CD4-positive, alpha-beta T cell treated with Interleukin-15 for 1 hour (primary cell): ENCODE measurements at regions not wholly inside any gene's neighbourhood (a gene's known extent, or its start where the extent isn't known, plus 50 kb on each side); places are given as distances from the start of the nearest gene placed in this dataset.
"Not testable (repeated sequence)": the region's sequence is repeated elsewhere in the genome, so short reads cannot be mapped to it uniquely, and the experiment has no call there.

ENCODE experiments used
- DNase-seq: peaks from one replicate; pipeline ENCODE4 v3.0.0-alpha.2; 2020

DNA sequence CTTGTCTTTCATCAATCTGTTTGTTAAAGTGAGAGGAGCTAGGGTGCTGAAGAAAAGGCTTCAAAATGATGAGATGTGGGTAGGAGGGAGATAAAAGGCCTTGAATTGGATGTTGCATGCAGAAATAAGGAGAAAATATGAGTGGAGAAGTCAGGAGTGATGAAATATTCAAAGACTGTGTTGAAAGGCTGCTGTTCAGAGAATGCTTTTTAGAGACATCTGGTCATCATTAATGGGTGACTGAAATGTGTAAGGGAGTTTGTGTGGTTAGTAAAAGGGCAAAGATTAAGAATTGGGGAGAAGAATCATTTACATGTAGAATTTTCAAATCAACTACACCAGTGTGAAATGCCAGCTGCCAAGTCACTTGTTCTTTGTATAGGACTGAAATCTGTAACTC is 383.9 kb downstream of the MAT2B start:
- no peak for DNase-seq

DNA sequence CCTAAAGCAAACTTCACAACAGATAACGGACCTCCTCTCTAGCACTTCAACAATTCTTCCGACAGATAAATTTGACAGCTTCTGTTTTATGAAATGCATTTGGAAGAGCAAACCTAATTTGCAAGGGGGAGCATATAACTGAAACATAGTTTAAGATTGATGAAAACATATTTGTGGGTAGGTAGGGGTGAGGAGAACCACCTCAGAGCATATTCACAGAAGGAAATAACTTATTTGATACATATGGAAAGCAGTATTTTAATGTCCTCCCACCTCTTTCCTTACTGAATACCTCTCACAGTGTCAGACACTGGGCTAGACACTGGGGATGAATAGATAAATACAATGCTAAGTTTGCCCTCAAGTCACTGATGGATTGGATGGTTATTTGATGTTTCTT is 384.8 kb downstream of the MAT2B start:
- DNase-seq = no peak

DNA sequence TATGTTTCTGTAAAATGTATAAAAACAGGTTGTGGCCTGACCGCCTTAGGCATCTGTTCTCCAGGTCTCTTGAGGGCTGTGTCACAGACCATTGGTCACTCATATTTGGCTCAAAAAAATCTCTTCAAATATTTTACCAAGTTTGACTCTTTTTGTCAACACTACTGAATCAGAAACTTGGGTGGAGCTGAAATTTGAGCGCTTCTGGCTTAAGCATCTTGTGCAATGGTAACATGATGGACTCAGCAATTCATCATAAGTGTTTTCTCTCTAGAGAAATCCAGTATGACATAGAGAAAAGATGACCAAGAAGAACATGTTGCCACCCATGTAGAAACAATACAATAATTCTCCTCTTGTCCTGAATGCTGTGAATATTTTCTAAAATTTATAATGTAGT is 387.9 kb downstream of the MAT2B start:
- no peak for DNase-seq

GRCh38 chr5:163894645-163895044 is 389.2 kb downstream of the MAT2B start:
- no peak for DNase-seq

DNA sequence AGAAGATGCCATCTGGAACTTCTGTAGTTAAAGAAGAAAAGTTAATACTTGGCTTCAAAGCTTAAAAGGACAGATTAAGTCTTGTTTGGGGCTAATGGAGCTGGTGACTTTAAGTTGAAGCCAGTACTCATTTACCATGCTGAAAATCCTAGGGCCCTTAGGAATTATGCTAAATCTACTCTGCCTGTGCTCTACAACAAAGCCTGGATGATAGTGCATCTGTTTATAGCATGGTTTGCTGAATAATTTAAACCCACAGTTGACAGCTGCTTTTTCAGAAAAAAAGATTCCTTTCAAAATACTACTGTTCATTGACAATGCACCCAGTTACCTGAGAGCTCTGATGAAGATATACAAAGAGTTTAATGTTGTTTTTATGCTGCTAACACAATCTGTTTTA is 393.5 kb downstream of the MAT2B start:
- DNase-seq = no peak

- not testable (repeated sequence) for DNase-seq
Observed at GRCh38 chr5:163907783-163908182, 402.4 kb downstream of the MAT2B start.

- DNase-seq = no peak
Observed at GRCh38 chr5:163908253-163908652, 402.8 kb downstream of the MAT2B start.

GRCh38 chr5:163910226-163910625 is 404.8 kb downstream of the MAT2B start:
- DNase-seq = no peak

DNA sequence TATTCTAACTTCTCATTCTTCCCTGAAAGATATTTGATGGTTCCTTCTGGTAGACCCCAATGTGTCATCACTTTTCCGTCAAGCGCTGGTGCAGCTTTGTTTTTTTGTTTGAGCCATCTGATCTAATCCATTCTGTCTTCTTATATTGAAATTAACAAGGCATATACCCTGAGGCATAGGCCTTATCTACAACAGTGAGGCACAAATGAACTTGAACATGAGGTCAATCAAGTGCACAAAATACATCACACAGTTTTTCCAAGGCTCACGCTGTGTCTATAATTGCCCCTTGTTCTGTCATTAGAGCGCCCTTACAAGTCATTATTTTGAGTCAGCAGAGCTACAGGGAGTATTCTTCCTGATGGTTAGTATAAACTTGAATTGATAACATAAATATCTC is 406.6 kb downstream of the MAT2B start:
- DNase-seq = no peak

GRCh38 chr5:163913548-163913947 is 408.1 kb downstream of the MAT2B start:
- DNase-seq = no peak

DNA sequence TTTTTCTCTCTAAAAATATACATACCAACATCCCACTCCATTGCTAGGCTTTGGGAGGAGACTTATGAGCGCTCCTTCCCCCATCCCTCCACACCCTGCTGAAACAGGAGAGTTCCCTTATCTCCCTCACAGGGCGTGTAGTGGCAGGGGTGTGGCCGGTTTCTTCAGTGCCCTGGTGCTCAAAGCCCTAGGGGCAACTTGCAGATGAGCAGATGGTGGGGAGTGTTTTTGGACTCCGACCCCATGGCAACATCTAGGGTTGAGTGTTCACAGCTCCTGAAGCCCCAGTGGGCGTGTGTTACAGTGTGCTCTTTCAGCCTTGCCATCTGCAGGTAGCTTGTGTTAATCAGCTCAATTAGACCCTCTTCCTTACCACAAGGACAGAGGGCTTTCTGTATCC is 409.5 kb downstream of the MAT2B start:
- DNase-seq = peak; percentile 88

DNA sequence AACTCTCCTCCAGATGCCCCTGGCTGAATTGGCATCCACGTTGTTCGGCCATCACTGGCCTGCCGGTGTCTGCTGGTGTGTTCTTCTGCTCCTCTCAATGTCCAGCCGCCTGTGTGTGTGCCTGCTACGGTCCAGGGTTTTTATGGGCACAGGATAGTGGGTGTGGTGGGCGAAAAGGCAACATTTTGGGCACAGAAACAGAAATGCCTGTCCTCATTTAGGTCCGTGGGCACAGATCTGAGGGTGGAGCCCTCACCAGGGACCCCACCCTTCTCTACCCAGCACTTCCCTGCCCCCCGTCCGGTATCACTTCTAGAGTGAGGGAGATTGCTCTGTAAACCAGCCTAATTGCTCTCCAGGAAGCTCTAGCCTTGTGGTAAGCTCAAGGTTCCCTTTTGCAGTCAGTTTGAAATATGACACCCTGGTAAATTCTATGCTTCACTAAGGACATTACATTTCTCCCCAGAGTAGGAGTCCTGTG is 410.1 kb downstream of the MAT2B start:
- DNase-seq = peak; percentile 78

DNA sequence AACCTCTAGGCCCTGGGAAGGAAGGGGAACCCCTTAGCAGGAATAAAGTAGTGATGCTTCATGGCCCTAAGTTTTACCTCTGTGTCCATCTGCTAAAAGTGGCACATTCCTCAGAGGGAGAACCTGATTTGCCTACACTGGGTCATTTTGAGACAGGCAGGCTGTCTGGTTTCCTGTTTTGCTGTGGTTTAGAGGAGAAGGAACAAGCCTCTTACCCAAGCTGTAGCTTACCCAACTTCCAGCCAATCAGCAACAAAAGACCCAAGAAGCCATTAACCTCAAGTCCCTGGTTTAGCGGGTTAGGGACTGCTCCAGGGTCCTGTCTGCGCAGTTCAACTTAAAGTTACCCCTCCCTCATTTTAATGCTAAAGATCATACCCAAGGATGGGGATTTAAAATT is 411.0 kb downstream of the MAT2B start:
- DNase-seq = peak; percentile 78

DNA sequence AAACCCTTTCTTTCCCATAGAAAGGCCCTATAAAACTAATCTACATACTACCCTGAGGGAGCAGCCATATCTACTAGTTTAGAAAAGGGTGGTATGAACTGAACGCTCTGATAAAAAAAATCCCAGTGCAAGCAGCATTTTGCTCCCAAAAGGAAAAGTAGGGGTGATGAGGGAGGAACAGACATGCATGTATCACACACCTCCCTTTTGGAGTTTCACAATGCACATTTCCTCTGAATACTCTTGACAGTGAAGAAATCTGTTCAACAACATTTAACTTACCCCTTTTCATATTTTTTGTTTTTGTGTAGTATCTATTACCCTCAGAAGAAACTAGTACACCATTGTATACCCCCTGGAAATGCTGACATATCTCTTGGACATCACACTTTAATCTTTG is 411.4 kb downstream of the MAT2B start:
- DNase-seq = no peak

DNA sequence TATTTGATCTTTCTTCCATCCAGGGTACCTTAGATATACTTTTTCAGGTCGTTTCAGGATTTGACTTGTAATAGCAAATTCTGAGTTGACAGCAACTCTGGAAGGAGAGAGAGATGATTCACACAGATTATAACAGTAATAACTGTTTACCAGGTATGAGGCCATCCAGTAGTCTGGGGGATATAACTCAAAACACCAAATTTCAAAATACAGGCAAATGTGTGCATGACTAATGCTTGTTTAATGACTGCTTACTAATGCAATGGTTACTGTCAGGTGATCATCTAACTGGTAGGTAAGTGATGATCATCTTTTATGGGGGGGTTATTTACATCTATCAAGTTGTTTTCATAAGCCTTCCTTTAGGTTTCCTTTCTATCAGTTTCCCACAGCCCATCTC is 412.3 kb downstream of the MAT2B start:
- DNase-seq = no peak

DNA sequence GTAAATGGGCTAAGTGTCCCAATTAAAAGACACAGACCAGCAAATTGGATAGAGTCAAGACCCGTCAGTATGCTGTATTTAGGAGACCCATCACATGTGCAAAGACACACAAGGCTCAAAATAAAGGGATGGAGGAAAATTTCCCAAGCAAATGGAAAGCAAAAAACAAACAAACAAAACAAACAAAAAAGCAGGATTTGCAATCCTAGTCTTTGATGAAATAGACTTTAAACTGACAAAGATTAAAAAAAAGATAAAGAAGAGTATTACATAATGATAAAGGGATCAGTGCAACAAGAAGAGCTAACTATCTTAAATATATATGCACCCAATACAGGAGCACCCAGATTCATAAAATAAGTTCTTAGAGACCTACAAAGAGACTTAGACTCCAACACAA is 429.6 kb downstream of the MAT2B start:
- not testable (repeated sequence) for DNase-seq

DNA sequence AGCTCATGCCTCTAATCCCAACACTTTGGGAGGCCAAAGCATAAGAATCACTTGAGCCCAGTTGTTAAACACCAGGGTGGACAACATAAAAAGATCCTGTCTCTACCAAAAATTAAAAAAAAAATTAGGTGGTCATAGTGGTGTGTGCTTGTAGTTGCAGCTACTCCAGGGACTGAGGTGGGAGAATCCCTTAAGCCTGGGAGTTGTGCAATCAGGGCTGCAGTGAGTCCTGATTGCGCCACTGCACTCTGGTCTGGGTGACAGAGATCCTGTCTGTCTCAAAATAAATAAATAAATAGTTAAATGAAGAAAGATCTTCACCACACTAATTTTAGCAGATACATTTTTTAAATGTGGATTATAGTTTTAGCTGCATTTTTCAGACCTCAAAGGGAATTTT is 433.2 kb downstream of the MAT2B start:
- peak; percentile 47 for DNase-seq

DNA sequence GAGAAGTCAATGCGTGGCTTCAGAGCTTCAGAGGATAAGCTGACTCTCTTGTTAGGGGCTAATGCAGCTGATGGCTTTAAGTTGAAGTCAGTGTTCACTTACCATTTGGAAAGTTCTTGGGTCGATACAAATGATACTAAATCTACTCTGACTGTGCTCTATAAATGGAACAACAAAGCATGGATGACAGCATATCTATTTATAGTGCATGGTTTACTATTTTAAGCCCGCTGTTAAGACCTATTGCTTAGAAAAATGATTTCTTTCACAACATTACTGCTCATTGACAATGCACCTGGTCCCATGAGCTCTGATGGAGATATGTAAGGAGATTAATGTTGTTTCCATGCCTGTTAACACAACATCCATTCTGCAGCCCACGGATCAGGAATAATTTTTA is 435.7 kb downstream of the MAT2B start:
- DNase-seq = no peak

- DNase-seq = no peak
Observed at GRCh38 chr5:163943546-163943945, 438.1 kb downstream of the MAT2B start.

GRCh38 chr5:163944738-163945137 is 439.3 kb downstream of the MAT2B start:
- no peak for DNase-seq

DNA sequence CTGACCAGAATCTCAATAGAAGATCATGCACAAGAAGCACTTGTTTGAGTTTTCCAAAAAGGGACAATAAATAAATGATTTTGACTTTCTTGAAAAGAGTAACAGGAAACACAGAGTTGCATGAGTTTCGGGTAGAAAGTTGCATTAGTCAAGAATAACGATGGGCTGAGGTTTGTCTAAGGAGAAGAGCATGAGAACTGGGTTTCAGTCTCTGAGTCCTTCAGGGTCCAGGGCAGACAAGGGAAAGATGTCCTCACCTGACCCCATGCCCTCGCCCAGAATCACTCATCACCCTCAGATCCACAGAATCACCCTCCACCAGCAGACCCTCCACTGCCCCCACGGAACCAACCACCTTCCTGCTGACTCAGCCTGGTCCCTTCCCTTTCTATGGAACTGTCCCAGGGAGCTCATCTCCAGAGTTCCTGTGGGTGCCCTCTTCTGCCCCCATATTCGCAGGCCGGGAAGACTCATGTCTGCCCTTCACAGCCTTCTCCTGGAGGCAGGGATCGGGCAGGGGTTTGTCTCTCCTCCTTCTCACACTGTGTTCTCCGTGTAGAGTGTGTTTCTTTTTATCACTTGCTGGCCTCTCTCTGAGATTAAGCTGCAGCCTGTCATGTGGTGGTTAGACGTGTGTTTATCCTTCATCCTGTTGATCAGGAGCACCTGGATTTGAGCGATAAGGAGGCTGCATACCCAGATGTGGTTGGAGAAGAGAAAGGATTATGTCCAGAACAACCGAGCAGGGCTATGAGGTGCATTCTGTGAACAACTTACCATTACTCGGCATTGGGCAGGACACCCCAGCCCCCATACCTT is 442.6 kb downstream of the MAT2B start:
- DNase-seq = no peak

GRCh38 chr5:163950248-163950647 is 444.8 kb downstream of the MAT2B start:
- DNase-seq = no peak

DNA sequence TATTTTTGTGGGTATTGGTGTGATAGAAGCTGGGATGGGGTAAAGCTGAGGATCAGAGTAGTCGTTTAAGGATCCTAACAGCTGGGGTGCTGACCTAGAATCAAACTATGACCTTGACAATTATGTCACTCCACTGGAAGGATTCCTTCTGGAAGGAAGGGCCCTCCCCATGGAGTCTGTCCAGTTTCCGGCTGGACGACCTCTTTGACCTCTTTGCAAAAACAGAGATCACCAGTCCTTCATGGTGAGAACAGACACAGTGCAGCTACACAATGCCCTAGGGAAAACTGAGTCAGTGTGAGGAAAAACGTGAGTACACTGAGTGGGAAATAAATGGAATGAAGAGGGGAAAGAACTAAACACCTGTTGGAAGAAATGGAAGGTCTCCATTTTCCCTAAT is 445.6 kb downstream of the MAT2B start:
- DNase-seq = no peak

DNA sequence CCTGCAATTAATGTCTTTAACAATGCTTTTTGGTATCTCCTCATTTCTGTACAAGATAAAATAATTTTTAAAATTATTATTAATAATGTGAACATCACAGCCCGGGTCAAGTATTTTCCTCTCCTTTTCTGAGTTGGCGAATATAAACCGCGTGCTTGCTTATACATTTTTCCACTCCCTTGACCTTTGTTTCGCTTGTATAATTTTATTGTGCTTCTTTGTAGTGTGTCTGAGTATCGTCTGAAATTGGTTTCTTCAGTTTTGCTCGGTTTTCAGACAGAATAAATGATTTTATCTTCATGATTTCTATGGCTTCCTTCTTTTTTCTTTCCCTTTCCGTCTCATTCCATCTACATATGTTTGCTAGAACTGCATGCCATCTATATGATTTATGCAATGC is 448.5 kb downstream of the MAT2B start:
- no peak for DNase-seq

GRCh38 chr5:163961230-163961629 is 455.8 kb downstream of the MAT2B start:
- not testable (repeated sequence) for DNase-seq
